KG1 (cell line): ENCODE measurements at regions not wholly inside any gene's neighbourhood (a gene's known extent, or its start where the extent isn't known, plus 50 kb on each side); places are given as distances from the start of the nearest gene placed in this dataset.
A peak's percentile ranks its signal among the peaks of the same experiment; 100 is the strongest.
"Not testable (repeated sequence)": the region's sequence is repeated elsewhere in the genome, so short reads cannot be mapped to it uniquely, and the experiment has no call there.

ENCODE experiments used
- DNase-seq: peaks from one replicate; lab custom pipeline; 2025; lab: John Stamatoyannopoulos, UW

DNA sequence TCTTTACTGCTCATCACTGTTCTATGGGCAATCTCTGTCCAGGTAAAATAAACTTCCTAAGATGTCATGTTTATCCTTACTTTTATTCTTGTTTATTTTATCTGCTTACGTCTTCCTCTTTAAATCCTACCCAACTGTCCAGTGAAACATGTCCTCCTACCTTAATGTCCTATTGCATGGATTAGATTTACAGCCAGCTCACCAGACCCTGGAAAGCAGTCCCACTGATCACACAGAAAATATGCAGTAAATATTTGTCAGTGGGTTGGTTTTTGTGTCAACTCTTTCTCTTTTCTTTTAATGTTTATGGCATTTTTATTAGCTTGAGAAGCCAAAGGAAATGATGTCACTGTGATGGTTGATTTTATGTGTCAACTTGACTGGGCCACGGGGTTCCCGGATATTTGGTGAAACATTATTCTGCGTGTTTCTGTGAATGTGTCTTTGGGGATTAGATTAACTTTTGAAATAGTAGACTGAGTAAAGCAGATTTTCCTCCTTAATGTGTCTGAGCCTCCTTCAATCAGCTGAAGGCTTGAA lies 258.3 kb downstream of the SRGAP2C start:
- no peak for DNase-seq

DNA sequence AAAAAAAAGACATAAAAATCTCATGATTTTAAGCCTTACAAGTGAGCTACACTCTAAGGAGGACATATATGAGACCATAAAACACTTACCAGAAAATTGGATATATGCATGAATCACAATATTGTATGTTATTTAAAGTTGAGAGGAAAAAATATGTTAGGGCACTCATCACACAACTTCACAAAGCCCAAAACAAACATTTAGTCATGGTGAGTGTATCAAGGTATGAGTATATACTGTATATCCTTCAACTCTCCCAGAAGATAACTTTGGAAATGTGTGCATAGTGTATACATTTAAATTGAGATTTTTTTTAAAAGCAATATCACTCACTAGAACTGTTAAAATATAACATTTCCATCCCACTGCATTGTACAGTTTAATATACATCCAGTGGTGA lies 259.3 kb downstream of the SRGAP2C start:
- DNase-seq: no peak

DNA sequence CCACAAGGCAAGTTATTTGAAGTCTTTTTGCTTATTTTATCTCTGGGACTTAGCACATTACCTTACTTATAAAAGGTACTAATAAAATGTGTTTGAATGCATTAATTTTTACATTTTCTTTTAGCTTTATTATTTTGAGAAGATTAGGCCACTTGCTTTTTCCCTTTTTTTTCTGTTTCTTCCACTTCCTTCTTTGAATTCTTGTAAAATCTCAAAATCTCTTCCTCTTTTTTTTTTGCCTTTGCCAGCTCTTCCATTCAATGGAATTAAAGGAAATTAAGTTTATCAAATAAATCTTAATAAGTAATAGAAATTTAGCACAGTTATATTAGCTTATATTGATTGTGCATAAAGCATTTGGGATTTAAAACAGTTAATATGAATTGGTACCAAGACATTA lies 260.9 kb downstream of the SRGAP2C start:
- no peak for DNase-seq

DNA sequence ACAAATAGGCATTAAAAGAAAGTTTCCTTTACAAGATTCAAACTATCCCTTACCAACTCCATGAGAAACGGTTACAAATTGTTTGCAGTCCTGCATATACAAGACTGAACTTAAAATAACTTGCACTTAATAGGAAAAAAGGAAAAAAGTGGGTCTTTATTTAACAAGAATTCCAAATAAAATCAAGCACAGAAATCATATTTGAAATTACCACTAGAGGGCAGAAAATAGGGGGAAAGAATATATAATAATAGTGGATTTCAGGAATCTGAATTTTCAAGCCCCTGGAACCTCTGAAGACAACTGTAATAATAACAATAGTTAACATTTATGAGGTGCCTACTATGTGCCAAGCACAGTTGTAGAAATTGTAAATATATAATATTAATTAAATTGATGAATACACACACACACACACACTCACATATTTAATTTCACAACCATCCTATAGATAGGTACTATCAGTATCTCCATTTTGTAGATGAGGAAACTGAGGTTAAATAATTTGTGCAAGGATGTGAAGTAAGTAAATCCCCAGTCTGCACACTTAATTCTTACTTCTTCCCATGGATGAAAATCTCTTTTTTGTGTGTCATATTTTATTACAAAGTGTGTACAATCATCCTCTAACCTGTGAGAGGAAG lies 262.6 kb downstream of the SRGAP2C start:
- DNase-seq: not testable (repeated sequence)

DNA sequence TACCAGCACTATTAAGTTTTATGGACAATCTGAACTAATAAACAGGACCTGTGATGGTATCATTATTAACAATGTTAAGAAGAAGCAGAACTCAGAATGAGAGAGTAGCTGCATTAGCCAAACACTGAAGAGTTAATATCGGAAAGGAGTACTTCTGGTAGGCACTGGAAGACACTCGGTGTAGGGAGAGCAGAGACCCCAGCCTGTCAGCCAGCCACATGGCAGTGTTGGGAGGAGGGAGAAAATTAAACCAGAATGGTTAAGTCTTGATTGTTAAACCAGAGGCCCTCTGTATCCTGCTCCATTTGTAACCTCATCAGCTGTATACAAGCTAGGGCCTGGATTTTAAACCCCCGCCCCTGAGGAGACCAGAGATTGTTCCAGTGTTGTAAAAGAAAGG lies 263.3 kb downstream of the SRGAP2C start:
- not testable (repeated sequence) for DNase-seq

DNA sequence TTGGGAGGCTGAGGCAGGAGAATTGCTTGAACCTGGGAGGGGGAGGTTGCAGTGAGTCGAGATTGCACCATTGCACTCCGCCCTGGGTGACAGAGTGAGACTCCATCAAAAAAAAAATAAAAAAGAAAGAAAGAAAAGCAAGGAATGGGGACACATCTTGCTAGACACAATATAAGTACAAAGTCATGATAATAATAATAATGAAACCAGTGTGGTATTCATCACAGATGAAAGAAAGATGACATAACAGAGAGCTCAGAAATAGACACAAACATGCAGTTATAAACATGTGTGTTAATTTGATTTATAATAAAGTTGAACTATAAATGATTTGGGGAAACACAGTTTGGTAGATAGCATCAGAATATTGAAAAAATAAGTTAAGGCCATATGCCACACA lies 264.1 kb downstream of the SRGAP2C start:
- no peak for DNase-seq

DNA sequence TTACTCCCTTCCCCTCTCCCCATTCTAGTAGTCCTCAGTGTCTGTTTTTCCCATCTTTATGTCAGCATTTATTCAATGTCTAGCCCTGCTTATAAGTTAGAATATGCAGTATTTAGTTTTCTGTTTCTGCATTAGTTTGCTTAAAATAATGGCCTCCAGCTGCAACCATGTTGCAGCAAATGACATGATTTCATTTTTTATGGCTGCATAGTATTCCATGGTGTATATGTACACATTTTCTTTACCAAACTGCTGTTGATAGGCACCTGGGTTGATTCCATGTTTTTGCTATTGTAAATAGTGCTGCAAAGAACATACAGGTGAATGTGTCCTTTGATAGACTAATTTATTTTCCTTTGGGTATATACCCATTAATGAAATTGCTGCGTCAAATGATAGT lies 267.7 kb downstream of the SRGAP2C start:
- no peak for DNase-seq

DNA sequence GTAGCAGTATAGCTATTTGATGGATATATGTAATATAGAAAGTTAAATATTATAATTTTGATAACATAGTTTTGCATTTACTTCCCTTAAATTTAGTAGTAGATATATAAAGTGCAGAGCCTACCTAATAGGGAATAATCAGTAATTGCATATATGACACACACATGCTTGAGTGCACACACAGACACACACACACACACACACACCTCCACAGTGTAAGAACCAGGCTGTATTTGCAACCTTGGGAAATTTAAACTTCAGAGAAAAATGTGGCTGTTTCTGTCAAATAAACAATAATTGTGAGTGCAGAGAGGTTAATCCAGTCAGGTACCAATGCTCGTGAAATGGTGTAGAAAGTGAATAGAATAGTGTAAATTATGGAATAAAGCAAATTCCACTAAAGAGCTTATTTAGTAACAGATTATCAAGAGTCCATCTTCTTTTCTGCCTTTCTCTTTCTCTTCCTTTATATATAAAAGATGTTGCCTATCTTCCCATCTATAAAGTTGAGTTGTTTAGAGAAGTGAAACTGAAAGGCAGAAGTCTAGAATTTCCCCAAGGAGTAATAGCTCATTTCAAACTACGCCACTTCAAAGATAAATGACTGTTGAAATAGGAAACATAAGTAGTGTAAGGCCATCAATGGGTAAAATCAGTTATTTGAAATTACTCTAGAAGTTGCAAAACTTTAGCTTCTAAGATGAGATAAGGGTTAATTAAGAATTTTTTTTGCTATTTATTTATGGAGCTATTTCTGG lies 273.7 kb downstream of the SRGAP2C start:
- peak; percentile 15 for DNase-seq

DNA sequence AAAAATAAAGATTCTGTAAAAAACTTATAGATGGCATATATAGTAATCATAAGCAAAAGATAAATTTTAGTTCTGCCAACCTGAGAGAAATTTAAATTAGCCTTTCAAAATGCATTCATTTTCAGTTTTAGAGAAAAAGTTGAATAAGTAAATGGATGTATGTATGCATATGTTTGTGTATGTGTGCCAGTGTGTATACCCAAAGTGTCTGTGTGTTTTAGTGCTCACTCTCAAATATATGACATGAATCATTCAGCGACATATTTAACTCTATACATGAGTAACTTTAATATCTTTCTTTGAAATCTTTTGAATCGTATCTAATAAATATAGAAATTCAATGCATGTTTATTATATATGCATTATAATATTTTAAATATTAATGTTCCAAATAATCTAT lies 274.5 kb downstream of the SRGAP2C start:
- no peak for DNase-seq

DNA sequence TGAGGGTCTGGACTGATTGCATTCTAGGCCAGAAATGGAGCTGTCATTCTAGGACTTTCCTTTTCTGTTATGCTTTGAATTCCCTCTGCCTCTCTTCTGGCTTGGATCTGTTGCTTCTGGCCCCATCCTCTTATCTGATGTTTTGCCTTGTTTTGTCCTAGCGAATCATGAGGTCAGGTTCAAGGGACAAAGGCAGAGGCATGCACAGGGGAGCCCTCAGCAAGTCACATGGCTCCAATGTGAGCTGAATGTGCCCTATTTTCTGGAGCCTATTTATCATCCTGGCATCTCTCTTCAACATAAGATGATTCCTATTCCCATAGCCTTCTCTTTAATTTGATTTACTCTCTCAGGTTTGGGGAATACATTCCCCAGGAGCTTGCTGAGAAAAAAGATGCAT lies 284.6 kb downstream of the SRGAP2C start:
- not testable (repeated sequence) for DNase-seq

DNA sequence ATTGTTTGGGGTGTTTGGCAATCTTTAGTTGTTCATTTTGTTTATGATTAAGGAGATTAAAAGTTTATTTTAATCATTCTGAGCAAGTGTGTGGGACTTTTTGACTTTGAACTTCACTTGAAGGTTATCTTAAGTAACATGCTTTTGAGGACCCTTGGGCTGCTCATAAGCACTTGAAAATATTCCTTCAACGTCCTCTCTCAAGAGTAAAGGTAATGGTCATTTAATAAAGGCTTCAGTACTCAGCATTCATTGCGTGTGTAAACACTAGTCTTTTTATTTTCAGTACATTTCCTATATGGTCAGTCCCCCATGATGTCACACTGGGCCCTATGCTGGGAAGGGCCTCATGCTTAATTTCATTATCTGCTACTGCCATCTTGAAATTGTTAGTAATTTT lies 285.6 kb downstream of the SRGAP2C start:
- DNase-seq: not testable (repeated sequence)

DNA sequence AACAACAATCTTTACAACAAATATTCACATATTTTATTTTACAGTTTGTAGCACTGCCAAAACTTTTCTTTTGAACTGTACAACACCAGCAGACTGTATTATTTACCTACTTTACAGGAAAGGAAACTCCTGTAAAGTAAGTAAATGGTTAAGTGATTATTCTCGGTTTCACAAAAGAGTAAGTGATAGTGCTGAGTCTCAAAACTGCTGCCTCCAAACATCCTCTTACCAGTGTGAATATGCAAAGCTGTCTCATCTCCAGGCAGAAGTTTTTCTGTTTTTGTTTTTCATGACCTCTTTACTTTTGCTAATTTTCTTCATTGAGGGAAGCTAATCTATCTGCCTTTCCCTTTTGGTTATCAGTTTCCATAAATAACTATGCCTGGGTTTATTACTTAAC lies 286.7 kb downstream of the SRGAP2C start:
- no peak for DNase-seq

DNA sequence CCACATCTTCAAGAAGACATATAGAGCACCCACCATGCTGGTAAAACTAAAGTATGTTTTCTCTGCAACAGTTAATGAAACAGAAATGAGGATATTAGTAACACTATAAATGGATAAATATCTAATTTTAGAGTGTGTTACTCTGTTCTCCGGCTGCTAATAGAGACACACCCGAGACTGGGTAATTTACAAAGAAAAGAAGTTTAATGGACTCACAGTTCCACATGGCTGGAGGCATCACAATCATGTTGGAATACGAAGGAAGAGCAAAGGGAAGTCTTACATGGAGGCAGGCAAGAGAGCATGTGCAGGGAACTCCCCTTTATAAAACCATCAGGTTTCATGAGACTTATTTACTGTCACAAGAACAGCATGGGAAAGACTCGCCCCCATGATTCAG lies 287.2 kb downstream of the SRGAP2C start:
- DNase-seq: no peak

DNA sequence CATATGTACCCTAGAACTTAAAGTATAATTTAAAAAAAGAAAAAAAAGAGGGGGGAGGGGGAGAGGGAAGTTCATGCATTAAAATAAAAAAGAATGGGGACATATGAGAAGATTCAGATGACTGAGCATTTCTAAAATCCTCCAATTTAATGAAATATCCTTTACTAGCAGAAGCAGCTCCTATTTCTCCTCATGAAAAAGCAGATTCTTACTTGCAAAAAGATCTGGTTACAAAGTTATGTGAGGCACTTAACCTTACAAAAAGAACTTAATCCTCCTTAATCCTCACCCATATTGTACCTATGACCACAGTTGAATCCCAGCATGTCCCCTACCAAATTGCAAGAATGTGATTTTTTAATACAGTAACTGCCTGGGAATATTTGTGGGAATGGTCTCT lies 298.5 kb downstream of the SRGAP2C start:
- DNase-seq: no peak

DNA sequence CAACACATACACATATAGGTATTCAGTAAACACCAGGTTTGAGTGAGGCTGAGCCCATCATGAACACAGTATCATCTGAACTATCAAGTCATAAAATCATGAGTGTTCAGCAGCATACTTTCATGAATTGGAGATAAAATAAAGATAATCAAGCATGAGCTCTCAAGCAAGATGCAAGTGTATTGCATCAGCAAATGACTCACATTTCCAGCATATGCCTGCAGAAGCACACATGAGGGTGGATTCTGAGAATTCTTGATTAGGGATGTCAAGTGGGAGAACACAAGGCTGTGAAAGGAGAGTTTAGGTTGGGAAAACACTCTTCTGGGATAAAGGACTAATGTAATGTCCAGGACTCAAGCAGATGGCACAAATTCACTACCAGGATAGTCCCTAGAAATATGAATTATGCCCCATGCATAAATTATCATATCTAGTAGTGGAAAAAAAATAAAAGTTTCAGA lies 299.2 kb downstream of the SRGAP2C start:
- no peak for DNase-seq

DNA sequence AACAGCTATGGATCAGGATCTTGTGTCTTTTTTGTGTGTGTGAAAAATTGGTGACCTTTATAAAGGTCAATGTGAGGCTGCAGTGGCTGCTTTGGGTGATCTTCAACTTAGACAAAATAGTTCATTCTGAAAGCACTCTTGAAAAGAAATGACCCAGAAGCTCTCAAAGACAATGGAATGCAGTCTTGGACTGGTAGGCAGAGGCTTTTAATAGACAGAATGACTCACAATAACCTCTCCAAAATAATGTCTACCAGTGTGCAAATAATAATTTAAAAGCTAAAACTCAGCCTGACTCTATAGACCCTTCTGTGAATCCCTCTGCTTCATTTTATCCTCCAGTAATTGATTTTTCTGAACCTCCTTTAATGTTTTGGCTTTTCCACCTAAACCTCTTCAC lies 310.0 kb downstream of the SRGAP2C start:
- DNase-seq: not testable (repeated sequence)

DNA sequence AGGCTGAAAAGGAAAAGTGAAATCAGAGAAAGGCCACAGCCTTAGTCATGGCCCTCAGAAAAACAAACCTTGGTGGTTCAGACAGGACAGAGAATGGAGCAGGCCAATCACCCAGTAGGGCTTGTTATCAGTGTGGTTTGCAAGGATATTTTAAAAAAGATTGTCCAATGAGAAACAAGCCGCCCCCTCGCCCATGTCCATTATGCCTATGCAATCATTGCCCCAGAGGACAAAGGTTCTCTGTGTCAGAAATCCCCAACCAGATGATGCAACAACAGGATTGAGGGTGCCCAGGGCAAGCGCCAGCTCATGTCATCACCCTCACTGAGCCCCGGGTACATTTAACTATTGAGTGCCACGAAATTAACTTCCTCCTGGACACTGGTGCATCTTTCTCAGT lies 326.7 kb downstream of the SRGAP2C start:
- not testable (repeated sequence) for DNase-seq

DNA sequence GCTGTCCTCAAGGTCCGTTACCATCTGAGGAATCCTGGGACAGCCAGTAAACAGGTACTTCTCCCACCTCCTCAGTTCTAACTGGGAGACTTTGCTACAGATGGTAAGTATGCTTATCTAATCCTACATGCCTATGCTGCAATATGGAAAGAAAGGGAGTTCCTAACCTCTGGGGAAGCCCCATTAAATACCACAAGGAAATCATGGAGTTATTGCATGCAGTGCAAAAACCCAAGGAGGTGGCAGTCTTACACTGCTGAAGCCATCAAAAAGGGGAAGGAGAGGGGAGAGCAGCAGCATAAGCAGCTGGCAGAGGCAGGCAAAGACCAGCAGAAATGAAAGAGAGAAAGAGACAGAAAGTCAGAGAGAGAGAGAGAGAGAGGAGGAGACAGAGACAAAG lies 327.1 kb downstream of the SRGAP2C start:
- DNase-seq: not testable (repeated sequence)

DNA sequence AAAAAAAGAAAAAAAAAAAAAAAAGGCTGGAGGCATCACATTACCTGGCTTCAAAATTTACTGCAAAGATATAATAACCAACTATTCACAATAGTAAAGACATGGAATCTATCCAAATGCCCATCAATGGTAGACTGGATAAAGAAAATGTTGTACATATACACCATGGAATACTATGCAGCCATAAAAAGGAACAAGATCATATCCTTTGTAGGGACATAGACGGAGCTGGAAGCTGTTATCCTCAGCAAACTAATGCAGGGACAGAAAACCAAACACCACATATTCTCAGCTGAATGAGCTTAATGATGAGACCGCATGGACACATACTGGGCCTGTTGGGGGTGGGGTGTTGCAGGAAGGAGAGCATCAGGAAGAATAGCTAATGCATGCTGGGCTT lies 330.5 kb downstream of the SRGAP2C start:
- DNase-seq: no peak

DNA sequence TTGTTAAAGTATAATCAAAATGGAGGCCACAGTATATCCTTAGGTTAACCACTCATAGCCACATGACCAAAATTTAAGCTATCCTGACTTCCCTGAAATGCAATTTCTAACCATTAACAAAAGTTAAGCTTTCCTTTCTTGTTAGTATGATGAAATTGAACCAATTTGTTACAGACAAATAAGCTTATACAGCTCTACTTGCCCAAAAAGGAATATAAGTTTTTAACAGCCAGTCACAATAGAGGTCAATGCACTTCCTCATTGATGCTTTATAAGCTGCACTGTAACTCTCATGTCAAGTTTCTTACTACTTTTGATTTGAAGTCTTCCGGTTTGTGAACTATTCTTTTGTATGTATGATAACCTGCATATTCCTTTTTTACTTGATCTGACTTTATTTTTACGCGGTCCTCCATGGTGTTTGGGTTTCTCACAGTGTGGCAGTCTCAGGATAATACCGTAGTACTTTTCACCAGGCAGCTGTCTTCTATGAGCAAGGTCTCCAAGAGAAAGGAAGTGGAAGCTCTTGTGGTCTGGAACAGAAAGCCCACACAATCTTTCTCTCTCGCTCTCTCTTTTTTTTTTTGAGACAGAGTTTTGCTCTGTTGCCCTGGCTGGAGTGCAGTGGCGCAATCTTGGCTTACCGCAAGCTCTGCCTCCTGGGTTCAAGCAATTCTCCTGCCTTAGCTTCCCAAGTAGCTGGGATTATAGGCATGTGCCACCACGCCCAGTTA lies 331.6 kb downstream of the SRGAP2C start:
- DNase-seq: peak; percentile 95

DNA sequence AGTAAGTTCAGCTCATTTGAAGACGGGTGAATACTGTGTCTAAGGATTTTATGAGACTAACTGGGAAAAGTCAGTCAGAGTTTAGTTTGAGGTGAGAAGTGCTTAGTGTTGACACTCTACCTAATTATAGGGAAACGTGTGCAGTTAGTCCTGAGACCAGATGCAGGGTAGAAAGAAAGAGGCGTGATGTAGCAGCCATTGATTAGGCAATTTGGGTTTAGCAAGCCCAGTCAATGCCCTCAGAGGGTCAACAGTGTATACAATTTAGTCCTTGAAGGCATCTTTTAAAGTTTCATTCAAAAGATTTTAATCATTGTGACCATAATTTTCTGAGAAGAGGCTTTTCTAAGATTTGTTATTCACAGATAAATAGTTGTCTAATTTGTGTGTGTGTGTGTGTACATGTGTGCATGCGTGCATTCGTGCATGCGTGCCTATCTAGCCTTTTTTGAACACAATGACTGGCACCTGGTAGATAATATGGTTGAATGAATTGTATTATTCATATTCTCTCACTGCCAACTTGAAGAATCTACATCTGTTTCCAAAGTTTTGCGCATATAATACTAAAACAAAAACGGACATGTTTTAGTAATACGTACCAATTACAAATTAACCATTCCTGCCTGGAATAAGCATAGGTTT lies 332.9 kb downstream of the SRGAP2C start:
- no peak for DNase-seq

DNA sequence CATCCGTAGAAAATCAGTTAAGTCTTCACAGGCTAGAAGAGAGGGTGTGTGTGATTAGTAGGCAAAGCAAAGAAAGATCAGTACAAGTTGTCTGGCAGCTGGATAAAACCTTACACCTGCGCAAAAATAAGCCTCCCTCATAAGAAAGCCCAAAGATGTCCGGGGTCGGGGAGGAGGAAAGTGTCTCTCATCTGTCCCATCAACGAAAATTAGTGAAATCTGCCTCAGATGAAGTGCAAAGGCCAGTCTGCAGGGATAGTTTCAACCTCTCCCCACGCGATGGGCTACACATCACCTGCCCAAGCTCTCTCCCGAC lies 333.9 kb downstream of the SRGAP2C start:
- DNase-seq: no peak
